HG03575 (cell line): ENCODE measurements at regions not wholly inside any gene's neighbourhood (a gene's known extent, or its start where the extent isn't known, plus 50 kb on each side); places are given as distances from the start of the nearest gene placed in this dataset.

Source experiments
- ATAC-seq: cut with Tn5 transposase; IDR thresholded peaks from one replicate; pipeline ENCODE4 v1.9.1; 2021; ENCODE audit not compliant: unreplicated experiment, insufficient number of reproducible peaks, low FRiP score; ENCODE audit errors: extremely low read depth

- no peak for ATAC-seq
Observed at GRCh38 chr16:85534536-85535351, 78.4 kb upstream of the GSE1 start.

GRCh38 chr16:85535352-85536072, 77.6 kb upstream of the GSE1 start:
- no peak for ATAC-seq

GRCh38 chr16:85536073-85536410, 77.1 kb upstream of the GSE1 start:
- ATAC-seq, result no peak

- ATAC-seq, result no peak
Observed at GRCh38 chr16:85536411-85537330, 76.5 kb upstream of the GSE1 start.

- ATAC-seq, result no peak
Observed at GRCh38 chr16:85537331-85537788, 75.8 kb upstream of the GSE1 start.

- no peak for ATAC-seq
Observed at GRCh38 chr16:85537795-85538401, 75.2 kb upstream of the GSE1 start.

GRCh38 chr16:85539084-85539483, 74.0 kb upstream of the GSE1 start:
- ATAC-seq, result no peak

GRCh38 chr16:85539629-85540291, 73.4 kb upstream of the GSE1 start:
- no peak for ATAC-seq

- no peak for ATAC-seq
Observed at GRCh38 chr16:85541181-85541580, 71.9 kb upstream of the GSE1 start.

- no peak for ATAC-seq
Observed at GRCh38 chr16:85541619-85541979, 71.5 kb upstream of the GSE1 start.

- ATAC-seq, result no peak
Observed at GRCh38 chr16:85541980-85542900, 70.9 kb upstream of the GSE1 start.

GRCh38 chr16:85543536-85543935, 69.6 kb upstream of the GSE1 start:
- ATAC-seq, result no peak

GRCh38 chr16:85544016-85544415, 69.1 kb upstream of the GSE1 start:
- no peak for ATAC-seq

- ATAC-seq, result no peak
Observed at GRCh38 chr16:85544668-85545067, 68.5 kb upstream of the GSE1 start.

GRCh38 chr16:85545227-85545818, 67.8 kb upstream of the GSE1 start:
- ATAC-seq, result no peak

- no peak for ATAC-seq
Observed at GRCh38 chr16:85546585-85547447, 66.3 kb upstream of the GSE1 start.
